Smooth muscle cell (in vitro differentiated cells): ENCODE measurements at regions not wholly inside any gene's neighbourhood (a gene's known extent, or its start where the extent isn't known, plus 50 kb on each side); places are given as distances from the start of the nearest gene placed in this dataset.
"Not testable (repeated sequence)": the region's sequence is repeated elsewhere in the genome, so short reads cannot be mapped to it uniquely, and the experiment has no call there.

Experiments used
- DNase-seq: peaks from one replicate; lab custom pipeline; 2025; ENCODE audit not compliant: unreplicated experiment; lab: John Stamatoyannopoulos, UW
- H2AFZ ChIP-seq: fragments of 200-600 bp; sonication (generic); 2 replicates; pipeline ENCODE4 v1.6.0; 2016; ENCODE audit warnings: antibody characterized with exemption, low read depth, mild to moderate bottlenecking
- H3F3A ChIP-seq: fragments of 200-600 bp; sonication (generic); 2 replicates; pipeline ENCODE4 v1.6.0; 2017; ENCODE audit warnings: antibody characterized with exemption, low read depth
- H3K27ac ChIP-seq: fragments of 200-600 bp; sonication (generic); 2 replicates; pipeline ENCODE4 v1.5.1; 2016; ENCODE audit warnings: low read depth, mild to moderate bottlenecking
- H3K27me3 ChIP-seq: fragments of 200-600 bp; sonication (generic); 2 replicates; pipeline ENCODE4 v1.6.1; 2016; ENCODE audit warnings: low read depth, mild to moderate bottlenecking
- H3K36me3 ChIP-seq: fragments of 200-600 bp; sonication (generic); 2 replicates; pipeline ENCODE4 v1.5.1; 2016; ENCODE audit warnings: low read depth
- H3K4me1 ChIP-seq: fragments of 200-600 bp; sonication (generic); 2 replicates; pipeline ENCODE4 v1.5.1; 2016; ENCODE audit warnings: low read depth
- H3K4me2 ChIP-seq: fragments of 200-600 bp; sonication (generic); 2 replicates; pipeline ENCODE4 v1.6.0; 2016; ENCODE audit warnings: mild to moderate bottlenecking
- H3K4me3 ChIP-seq: fragments of 200-600 bp; sonication (generic); 2 replicates; pipeline ENCODE4 v1.5.1; 2016; ENCODE audit warnings: mild to moderate bottlenecking
- H3K79me2 ChIP-seq: fragments of 200-600 bp; sonication (generic); 2 replicates; pipeline ENCODE4 v1.6.0; 2016; ENCODE audit warnings: low read depth, mild to moderate bottlenecking
- H3K9ac ChIP-seq: fragments of 200-600 bp; sonication (generic); 2 replicates; pipeline ENCODE4 v1.6.0; 2016; ENCODE audit warnings: low read depth
- H3K9me3 ChIP-seq: fragments of 200-600 bp; sonication (generic); replicated peaks from 2 replicates; pipeline ENCODE4 v1.5.1; 2016; ENCODE audit warnings: low read depth
- H4K20me1 ChIP-seq: fragments of 200-600 bp; sonication (generic); 2 replicates; pipeline ENCODE4 v1.6.0; 2016; ENCODE audit warnings: low read depth
- WGBS: methylation state at CpG from one replicate; pipeline ENCODE4 v1.1.7; 2016; ENCODE audit warnings: low lambda C conversion rate; 5-methylcytosine and 5-hydroxymethylcytosine counted together
- TF ChIP-seq, protein P1 (sequence below): fragments of 200-600 bp; sonication (generic); IDR thresholded peaks from 2 replicates; pipeline ENCODE4 v1.5.1; 2017; ENCODE audit warnings: borderline replicate concordance, mild to moderate bottlenecking, antibody characterized with exemption; ENCODE audit not compliant: insufficient read depth, poor library complexity, severe bottlenecking

GRCh38 chr4:11954093-11954492 lies 525.4 kb upstream of the HS3ST1 start:
- Histone ChIP-seq H3F3A (no peaks in the 10 kb centered on the region), H2AFZ (no peak overlapping the region), H3K4me2 (no peak overlapping the region), H3K9ac (no peak overlapping the region), H3K36me3 (no peaks in the 10 kb centered on the region), H3K4me3 (no peak overlapping the region), H4K20me1 (no peaks in the 10 kb centered on the region), H3K27ac (no peak overlapping the region), H3K27me3 (no peaks in the 10 kb centered on the region), H3K4me1 (no peaks in the 10 kb centered on the region), H3K9me3 (no peaks in the 10 kb centered on the region), H3K79me2 (no peaks in the 10 kb centered on the region)
- WGBS = 67% methylated on average over 2 of the region's 2 CpGs
- TF ChIP-seq, protein P1, sequence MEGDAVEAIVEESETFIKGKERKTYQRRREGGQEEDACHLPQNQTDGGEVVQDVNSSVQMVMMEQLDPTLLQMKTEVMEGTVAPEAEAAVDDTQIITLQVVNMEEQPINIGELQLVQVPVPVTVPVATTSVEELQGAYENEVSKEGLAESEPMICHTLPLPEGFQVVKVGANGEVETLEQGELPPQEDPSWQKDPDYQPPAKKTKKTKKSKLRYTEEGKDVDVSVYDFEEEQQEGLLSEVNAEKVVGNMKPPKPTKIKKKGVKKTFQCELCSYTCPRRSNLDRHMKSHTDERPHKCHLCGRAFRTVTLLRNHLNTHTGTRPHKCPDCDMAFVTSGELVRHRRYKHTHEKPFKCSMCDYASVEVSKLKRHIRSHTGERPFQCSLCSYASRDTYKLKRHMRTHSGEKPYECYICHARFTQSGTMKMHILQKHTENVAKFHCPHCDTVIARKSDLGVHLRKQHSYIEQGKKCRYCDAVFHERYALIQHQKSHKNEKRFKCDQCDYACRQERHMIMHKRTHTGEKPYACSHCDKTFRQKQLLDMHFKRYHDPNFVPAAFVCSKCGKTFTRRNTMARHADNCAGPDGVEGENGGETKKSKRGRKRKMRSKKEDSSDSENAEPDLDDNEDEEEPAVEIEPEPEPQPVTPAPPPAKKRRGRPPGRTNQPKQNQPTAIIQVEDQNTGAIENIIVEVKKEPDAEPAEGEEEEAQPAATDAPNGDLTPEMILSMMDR = peak; percentile 49
- no peak for DNase-seq

DNA sequence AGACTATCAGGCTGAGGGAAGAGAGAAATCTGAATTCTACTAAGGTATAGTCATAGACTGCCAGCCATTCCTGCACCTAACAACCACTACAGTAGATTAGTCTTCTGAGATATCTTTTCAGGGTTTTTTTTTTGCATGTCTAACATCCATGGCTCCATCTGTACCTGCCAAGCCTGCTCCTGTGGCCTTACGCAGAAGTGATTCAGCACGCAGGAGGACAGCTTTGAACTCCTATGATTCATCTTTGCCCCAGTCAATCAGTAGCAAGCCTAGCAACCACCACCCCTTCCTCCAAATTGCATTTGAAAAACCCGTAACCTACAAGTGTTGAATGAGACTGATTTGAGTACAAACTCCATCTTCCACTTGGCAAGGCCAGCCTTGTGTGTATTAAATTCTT lies 520.7 kb upstream of the HS3ST1 start:
- no peaks in the 10 kb centered on the region for H3K27me3 ChIP-seq
- H3K4me3 ChIP-seq = no peak overlapping the region
- H3F3A ChIP-seq = no peaks in the 10 kb centered on the region
- no peaks in the 10 kb centered on the region for H3K79me2 ChIP-seq
- no peak for DNase-seq
- no peak overlapping the region for H3K9ac ChIP-seq
- no peak overlapping the region for H2AFZ ChIP-seq
- no peak overlapping the region for H3K27ac ChIP-seq
- H3K4me1 ChIP-seq = no peaks in the 10 kb centered on the region
- TF ChIP-seq, protein P1 = no peak
- 86% methylated on average over 3 of the region's 3 CpGs for WGBS
- no peaks in the 10 kb centered on the region for H4K20me1 ChIP-seq
- no peaks in the 10 kb centered on the region for H3K9me3 ChIP-seq
- no peaks in the 10 kb centered on the region for H3K36me3 ChIP-seq
- no peak overlapping the region for H3K4me2 ChIP-seq

DNA sequence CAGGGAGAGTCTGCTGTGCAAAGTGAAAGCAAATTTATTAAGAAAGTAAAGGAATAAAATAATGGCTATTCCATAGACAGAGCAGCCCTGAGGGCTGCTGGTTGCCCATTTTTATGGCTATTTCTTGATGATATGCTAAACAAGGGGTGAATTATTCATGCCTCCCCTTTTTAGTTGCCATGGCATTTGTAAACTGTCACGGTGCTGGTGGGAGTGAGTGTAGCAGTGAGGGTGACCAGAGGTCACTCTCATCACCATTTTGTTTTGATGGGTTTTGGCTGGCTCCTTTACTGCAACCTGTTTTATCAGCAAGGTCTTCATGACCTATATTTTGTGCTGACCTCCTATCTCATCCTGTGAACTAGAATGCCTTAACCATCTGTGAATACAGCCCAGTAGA lies 518.9 kb upstream of the HS3ST1 start:
- 76% methylated on average over 1 of the region's 1 CpG for WGBS

GRCh38 chr4:11937941-11938340 lies 509.2 kb upstream of the HS3ST1 start:
- Histone ChIP-seq H3K4me2 (no peak overlapping the region), H3K27ac (no peak overlapping the region), H4K20me1 (no peaks in the 10 kb centered on the region), H3K27me3 (no peaks in the 10 kb centered on the region), H2AFZ (no peak overlapping the region), H3F3A (no peaks in the 10 kb centered on the region), H3K9ac (no peak overlapping the region), H3K4me3 (no peak overlapping the region), H3K4me1 (no peaks in the 10 kb centered on the region), H3K9me3 (no peaks in the 10 kb centered on the region), H3K79me2 (no peaks in the 10 kb centered on the region), H3K36me3 (no peaks in the 10 kb centered on the region)
- DNase-seq = no peak
- TF ChIP-seq, protein P1 = no peak

More for the DNA sequence above, 518.9 kb upstream of the HS3ST1 start:
- not testable (repeated sequence) for H3K79me2 ChIP-seq, DNase-seq, H3K4me3 ChIP-seq, H3K36me3 ChIP-seq, H3K27me3 ChIP-seq, H4K20me1 ChIP-seq, H3K4me1 ChIP-seq, H3K9ac ChIP-seq, H3K9me3 ChIP-seq, H3K27ac ChIP-seq, H3F3A ChIP-seq, H2AFZ ChIP-seq, H3K4me2 ChIP-seq
